ENCODE measurements at regions not wholly inside any gene's neighbourhood (a gene's known extent, or its start where the extent isn't known, plus 50 kb on each side); places are given as distances from the start of the nearest gene placed in this dataset.
"Not testable (repeated sequence)": the region's sequence is repeated elsewhere in the genome, so short reads cannot be mapped to it uniquely, and the experiment has no call there.

- FAIRE-seq; DNase-seq (ENCODE audit: low spot score in 2 of 2): not testable (repeated sequence)
Measured at GRCh38 chr14:37784827-37785223, 189.4 kb downstream of the TTC6 start.

- not testable (repeated sequence) for FAIRE-seq
Measured at GRCh38 chr14:37785298-37785697, 189.9 kb downstream of the TTC6 start.

GRCh38 chr14:37786114-37786625 is 190.7 kb downstream of the TTC6 start:
- DNase-seq (ENCODE audit: low spot score in 2 of 2); FAIRE-seq: not testable (repeated sequence)

More at GRCh38 chr14:37785298-37785697, 189.9 kb downstream of the TTC6 start:
- not testable (repeated sequence) for DNase-seq (ENCODE audit: low spot score in 2 of 2)

GRCh38 chr14:37787879-37788494 is 192.6 kb downstream of the TTC6 start:
- no peak for DNase-seq (ENCODE audit: low spot score in 2 of 2)
- FAIRE-seq, result no peak

- FAIRE-seq, result no peak
- no peak for DNase-seq (ENCODE audit: low spot score in 2 of 2)
Measured at GRCh38 chr14:37791384-37792036, 196.1 kb downstream of the TTC6 start.

- DNase-seq (ENCODE audit: low spot score in 2 of 2), result no peak
- FAIRE-seq, result no peak
Measured at GRCh38 chr14:37792124-37792523, 196.7 kb downstream of the TTC6 start.

- DNase-seq (ENCODE audit: low spot score in 2 of 2), result no peak
- FAIRE-seq, result no peak
Measured at GRCh38 chr14:37796703-37797416, 201.4 kb downstream of the TTC6 start.

GRCh38 chr14:37797675-37798074 is 202.2 kb downstream of the TTC6 start:
- no peak for DNase-seq (ENCODE audit: low spot score in 2 of 2)
- FAIRE-seq, result no peak

- no peak for DNase-seq (ENCODE audit: low spot score in 2 of 2)
- no peak for FAIRE-seq
Measured at GRCh38 chr14:37807722-37808121, 212.3 kb downstream of the TTC6 start.

GRCh38 chr14:37810094-37810801 is 214.8 kb downstream of the TTC6 start:
- no peak for FAIRE-seq

GRCh38 chr14:37813732-37814131 is 218.3 kb downstream of the TTC6 start:
- no peak for DNase-seq (ENCODE audit: low spot score in 2 of 2)
- no peak for FAIRE-seq

More at GRCh38 chr14:37810094-37810801, 214.8 kb downstream of the TTC6 start:
- no peak for DNase-seq (ENCODE audit: low spot score in 2 of 2)

- no peak for FAIRE-seq
Measured at GRCh38 chr14:37816135-37816534, 220.7 kb downstream of the TTC6 start.

GRCh38 chr14:37816743-37817295 is 221.4 kb downstream of the TTC6 start:
- DNase-seq (ENCODE audit: low spot score in 2 of 2) (no peak), FAIRE-seq (no peak)

More at GRCh38 chr14:37816135-37816534, 220.7 kb downstream of the TTC6 start:
- no peak for DNase-seq (ENCODE audit: low spot score in 2 of 2)

- FAIRE-seq (no peak), DNase-seq (ENCODE audit: low spot score in 2 of 2) (no peak)
Measured at GRCh38 chr14:37819155-37820015, 224.0 kb downstream of the TTC6 start.

GRCh38 chr14:37820810-37821209 is 225.4 kb downstream of the TTC6 start:
- FAIRE-seq; DNase-seq (ENCODE audit: low spot score in 2 of 2): not testable (repeated sequence)

- no peak for FAIRE-seq
- DNase-seq (ENCODE audit: low spot score in 2 of 2), result no peak
Measured at GRCh38 chr14:37824939-37825712, 229.7 kb downstream of the TTC6 start.

GRCh38 chr14:37826869-37827268 is 231.4 kb downstream of the TTC6 start:
- FAIRE-seq, result no peak
- DNase-seq (ENCODE audit: low spot score in 2 of 2), result no peak

- DNase-seq (ENCODE audit: low spot score in 2 of 2), result no peak
- no peak for FAIRE-seq
Measured at GRCh38 chr14:37830271-37830670, 234.8 kb downstream of the TTC6 start.

GRCh38 chr14:37834275-37834674 is 238.8 kb downstream of the TTC6 start:
- DNase-seq (ENCODE audit: low spot score in 2 of 2) (no peak), FAIRE-seq (no peak)
